Neural cell (in vitro differentiated cells): ENCODE measurements at regions not wholly inside any gene's neighbourhood (a gene's known extent, or its start where the extent isn't known, plus 50 kb on each side); places are given as distances from the start of the nearest gene placed in this dataset.

ENCODE experiments used
- H2AFZ ChIP-seq: fragments of 200-600, 300-800 bp; sonication (generic), shearing (Covaris generic); 2 replicates; pipeline ENCODE4 v1.6.0; 2014; ENCODE audit warnings: low read depth, mild to moderate bottlenecking, antibody characterized with exemption, low read length, moderate library complexity
- H3F3A ChIP-seq: fragments of 200-600 bp; shearing (Covaris generic); 2 replicates; pipeline ENCODE4 v1.6.1; 2016; ENCODE audit warnings: mild to moderate bottlenecking, moderate library complexity, mixed read lengths, antibody characterized with exemption, low read length; ENCODE audit not compliant: insufficient read depth, poor library complexity, severe bottlenecking
- H3K27ac ChIP-seq: fragments of 200-600, 300-800 bp; sonication (generic), shearing (Covaris generic); 2 replicates; pipeline ENCODE4 v1.5.1; 2014; ENCODE audit warnings: mild to moderate bottlenecking, low read length, moderate library complexity
- H3K27me3 ChIP-seq: fragments of 300-800, 200-600 bp; sonication (generic), shearing (Covaris generic); 2 replicates; pipeline ENCODE4 v1.6.0; 2014; ENCODE audit warnings: mild to moderate bottlenecking, low read depth, low read length, moderate library complexity; ENCODE audit not compliant: insufficient read depth
- H3K36me3 ChIP-seq: fragments of 300-800, 200-600 bp; sonication (generic), shearing (Covaris generic); 2 replicates; pipeline ENCODE4 v1.5.1; 2014; ENCODE audit warnings: mild to moderate bottlenecking, antibody characterized with exemption, low read length, moderate library complexity; ENCODE audit not compliant: insufficient read depth
- H3K4me2 ChIP-seq: fragments of 300-800, 200-600 bp; sonication (generic), shearing (Covaris generic); 2 replicates; pipeline ENCODE4 v1.6.0; 2014; ENCODE audit warnings: mild to moderate bottlenecking, low read length
- H3K4me3 ChIP-seq: fragments of 300-800, 200-600 bp; sonication (generic), shearing (Covaris generic); 2 replicates; pipeline ENCODE4 v1.5.1; 2014; ENCODE audit warnings: mild to moderate bottlenecking, low read length, moderate library complexity
- H3K79me2 ChIP-seq: fragments of 200-600 bp; shearing (Covaris generic); replicated peaks from 2 replicates; pipeline ENCODE4 v1.6.0; 2014; ENCODE audit warnings: mild to moderate bottlenecking, low read length, moderate library complexity; ENCODE audit not compliant: insufficient read depth
- H3K9ac ChIP-seq: fragments of 300-800, 200-600 bp; sonication (generic), shearing (Covaris generic); 2 replicates; pipeline ENCODE4 v1.6.1; 2016; ENCODE audit warnings: mild to moderate bottlenecking, low read length, mixed read lengths
- H3K9me2 ChIP-seq: fragments of 200-600 bp; shearing (Covaris generic); 2 replicates; pipeline ENCODE4 v1.6.1; 2016; ENCODE audit warnings: mild to moderate bottlenecking, low read length, mixed read lengths; ENCODE audit not compliant: insufficient read depth
- H3K9me3 ChIP-seq: fragments of 200-600, 300-800 bp; sonication (generic), shearing (Covaris generic); 2 replicates; pipeline ENCODE4 v1.6.1; 2016; ENCODE audit warnings: mild to moderate bottlenecking, mixed run types, low read length, moderate library complexity, mixed read lengths
- H4K20me1 ChIP-seq: fragments of 200-600 bp; shearing (Covaris generic); 2 replicates; pipeline ENCODE4 v1.6.1; 2016; ENCODE audit warnings: mild to moderate bottlenecking, mixed run types; ENCODE audit not compliant: insufficient read depth
- CTCF ChIP-seq: fragments of 450-650 bp; IDR thresholded peaks from 2 replicates; pipeline ENCODE4 v1.5.1; 2014; ENCODE audit warnings: antibody characterized with exemption, mild to moderate bottlenecking, moderate library complexity; ENCODE audit not compliant: poor library complexity, severe bottlenecking
- EP300 ChIP-seq: fragments of 450-650 bp; conservative IDR thresholded peaks from 2 replicates; pipeline ENCODE4 v1.6.1; 2014; ENCODE audit warnings: antibody characterized with exemption, mild to moderate bottlenecking, moderate library complexity; ENCODE audit not compliant: poor library complexity, severe bottlenecking
- EZH2 ChIP-seq: fragments of 200-600, 300-800 bp; shearing (Covaris generic), sonication (generic); IDR thresholded peaks from 2 replicates; pipeline ENCODE4 v1.6.1; 2014; ENCODE audit warnings: antibody characterized with exemption, low read length, borderline replicate concordance, mild to moderate bottlenecking; ENCODE audit not compliant: insufficient read depth, poor library complexity, severe bottlenecking
- MXI1 ChIP-seq: fragments of 450-650 bp; conservative IDR thresholded peaks from 2 replicates; pipeline ENCODE4 v1.6.1; 2014; ENCODE audit warnings: antibody characterized with exemption, mild to moderate bottlenecking; ENCODE audit not compliant: poor library complexity, severe bottlenecking
- POLR2AphosphoS5 ChIP-seq: IDR thresholded peaks from 2 replicates; pipeline ENCODE4 v1.6.1; 2012
- RAD21 ChIP-seq: fragments of 450-650 bp; conservative IDR thresholded peaks from 2 replicates; pipeline ENCODE4 v1.6.1; 2014; ENCODE audit warnings: antibody characterized with exemption, mild to moderate bottlenecking, moderate library complexity
- REST ChIP-seq: IDR thresholded peaks from 2 replicates; pipeline ENCODE4 v1.6.1; 2012; ENCODE audit warnings: borderline replicate concordance
- SMC3 ChIP-seq: fragments of 450-650 bp; conservative IDR thresholded peaks from 2 replicates; pipeline ENCODE4 v1.6.1; 2014; ENCODE audit warnings: antibody characterized with exemption, mild to moderate bottlenecking, moderate library complexity; ENCODE audit not compliant: poor library complexity
- TAF1 ChIP-seq: IDR thresholded peaks from 2 replicates; pipeline ENCODE4 v1.6.1; 2012; ENCODE audit warnings: low read depth

GRCh38 chr9:107221321-107221720, 61.8 kb upstream of the RAD23B start:
- no peaks in the 10 kb centered on the region for H3K79me2 ChIP-seq
- H3K9ac ChIP-seq, result no peak overlapping the region
- H3K9me3 ChIP-seq, result no peaks in the 10 kb centered on the region
- TF ChIP-seq MXI1, result no peak
- TF ChIP-seq POLR2AphosphoS5, result no peak
- no peak for TF ChIP-seq TAF1
- TF ChIP-seq SMC3, result no peak
- no peak for TF ChIP-seq REST
- no peak for TF ChIP-seq EP300
- TF ChIP-seq EZH2, result no peak
- no peak for TF ChIP-seq RAD21
- no peak for TF ChIP-seq CTCF
- H3F3A ChIP-seq, result no peaks in the 10 kb centered on the region
- no peaks in the 10 kb centered on the region for H3K9me2 ChIP-seq
- H4K20me1 ChIP-seq, result no peaks in the 10 kb centered on the region
- H3K36me3 ChIP-seq, result no peaks in the 10 kb centered on the region
- H3K27ac ChIP-seq, result no peak overlapping the region
- H3K4me3 ChIP-seq, result no peak overlapping the region
- H2AFZ ChIP-seq, result no peak overlapping the region
- no peak overlapping the region for H3K4me2 ChIP-seq
- H3K27me3 ChIP-seq, result peaks cover 13% of the 10 kb centered on the region

- no peak overlapping the region for H3K9ac ChIP-seq
- TF ChIP-seq POLR2AphosphoS5 (no peak), TAF1 (no peak), MXI1 (no peak), SMC3 (no peak), RAD21 (no peak), REST (no peak)
- no peak overlapping the region for H3K4me3 ChIP-seq
- H2AFZ ChIP-seq, result no peak overlapping the region
- H3K27ac ChIP-seq, result no peak overlapping the region
- H3K36me3 ChIP-seq, result no peaks in the 10 kb centered on the region
- H3K27me3 ChIP-seq, result peaks cover 17% of the 10 kb centered on the region
- H3K79me2 ChIP-seq, result no peaks in the 10 kb centered on the region
- H3F3A ChIP-seq, result no peaks in the 10 kb centered on the region
- no peak overlapping the region for H3K4me2 ChIP-seq
- no peaks in the 10 kb centered on the region for H4K20me1 ChIP-seq
- H3K9me2 ChIP-seq, result no peaks in the 10 kb centered on the region
- H3K9me3 ChIP-seq, result no peaks in the 10 kb centered on the region
Observed at GRCh38 chr9:107222020-107222522, 61.0 kb upstream of the RAD23B start.
